SIG-M5 treated with dmso at 0.1 percent for 504 hours (cell line): ENCODE measurements at regions not wholly inside any gene's neighbourhood (a gene's known extent, or its start where the extent isn't known, plus 50 kb on each side); places are given as distances from the start of the nearest gene placed in this dataset.
A peak's percentile ranks its signal among the peaks of the same experiment; 100 is the strongest.
"Not testable (repeated sequence)": the region's sequence is repeated elsewhere in the genome, so short reads cannot be mapped to it uniquely, and the experiment has no call there.

Experiments used
- DNase-seq: peaks from one replicate; lab custom pipeline; 2025; ENCODE audit not compliant: unreplicated experiment; lab: John Stamatoyannopoulos, UW

GRCh38 chr10:91080776-91081175 lies 139.7 kb upstream of the PCGF5 start:
- DNase-seq = no peak

GRCh38 chr10:91082447-91082846 lies 138.0 kb upstream of the PCGF5 start:
- DNase-seq = no peak

- DNase-seq = peak; percentile 14
These were observed 131.9 kb upstream of the PCGF5 start for GRCh38 chr10:91088300-91089140.

GRCh38 chr10:91090761-91091529 lies 129.5 kb upstream of the PCGF5 start:
- DNase-seq = no peak

- no peak for DNase-seq
These were observed 128.7 kb upstream of the PCGF5 start for GRCh38 chr10:91091780-91092179.

- no peak for DNase-seq
These were observed 124.2 kb upstream of the PCGF5 start for GRCh38 chr10:91096274-91096673.

GRCh38 chr10:91097313-91097712 lies 123.2 kb upstream of the PCGF5 start:
- DNase-seq = no peak

- not testable (repeated sequence) for DNase-seq
These were observed 122.4 kb upstream of the PCGF5 start for GRCh38 chr10:91098021-91098420.

GRCh38 chr10:91103384-91104192 lies 116.9 kb upstream of the PCGF5 start:
- no peak for DNase-seq

GRCh38 chr10:91104193-91105041 lies 116.0 kb upstream of the PCGF5 start:
- DNase-seq = no peak

- no peak for DNase-seq
These were observed 115.2 kb upstream of the PCGF5 start for GRCh38 chr10:91105269-91105668.

GRCh38 chr10:91108820-91109219 lies 111.6 kb upstream of the PCGF5 start:
- DNase-seq = no peak

GRCh38 chr10:91111060-91111459 lies 109.4 kb upstream of the PCGF5 start:
- no peak for DNase-seq

GRCh38 chr10:91115618-91116390 lies 104.7 kb upstream of the PCGF5 start:
- DNase-seq = no peak

GRCh38 chr10:91117505-91117904 lies 103.0 kb upstream of the PCGF5 start:
- no peak for DNase-seq

- DNase-seq = no peak
These were observed 100.1 kb upstream of the PCGF5 start for GRCh38 chr10:91120348-91120747.

- no peak for DNase-seq
These were observed 97.2 kb upstream of the PCGF5 start for GRCh38 chr10:91123261-91123660.

GRCh38 chr10:91124016-91124415 lies 96.4 kb upstream of the PCGF5 start:
- no peak for DNase-seq

GRCh38 chr10:91126471-91126870 lies 94.0 kb upstream of the PCGF5 start:
- DNase-seq = no peak
